ENCODE measurements at regions not wholly inside any gene's neighbourhood (a gene's known extent, or its start where the extent isn't known, plus 50 kb on each side); places are given as distances from the start of the nearest gene placed in this dataset.

GRCh38 chr11:92697461-92698312 is 271.8 kb upstream of the MTNR1B start:
- DNase-seq (ENCODE audit: low read depth): no peak

GRCh38 chr11:92698742-92699141 is 270.7 kb upstream of the MTNR1B start:
- DNase-seq (ENCODE audit: low read depth): no peak

GRCh38 chr11:92702037-92702804 is 267.2 kb upstream of the MTNR1B start:
- DNase-seq (ENCODE audit: low read depth): no peak

- DNase-seq (ENCODE audit: low read depth): no peak
Measured at GRCh38 chr11:92702805-92703448, 266.5 kb upstream of the MTNR1B start.

GRCh38 chr11:92703449-92703830 is 266.0 kb upstream of the MTNR1B start:
- no peak for DNase-seq (ENCODE audit: low read depth)

GRCh38 chr11:92707173-92707619 is 262.3 kb upstream of the MTNR1B start:
- no peak for DNase-seq (ENCODE audit: low read depth)

- DNase-seq (ENCODE audit: low read depth): no peak
Measured at GRCh38 chr11:92707665-92708064, 261.8 kb upstream of the MTNR1B start.

GRCh38 chr11:92709329-92709728 is 260.1 kb upstream of the MTNR1B start:
- DNase-seq (ENCODE audit: low read depth): no peak

GRCh38 chr11:92711926-92712325 is 257.5 kb upstream of the MTNR1B start:
- DNase-seq (ENCODE audit: low read depth): no peak

GRCh38 chr11:92714111-92714510 is 255.3 kb upstream of the MTNR1B start:
- no peak for DNase-seq (ENCODE audit: low read depth)

- no peak for DNase-seq (ENCODE audit: low read depth)
Measured at GRCh38 chr11:92717240-92717639, 252.2 kb upstream of the MTNR1B start.

GRCh38 chr11:92720385-92720784 is 249.1 kb upstream of the MTNR1B start:
- no peak for DNase-seq (ENCODE audit: low read depth)

- no peak for DNase-seq (ENCODE audit: low read depth)
Measured at GRCh38 chr11:92725352-92725751, 244.1 kb upstream of the MTNR1B start.

- DNase-seq (ENCODE audit: low read depth): no peak
Measured at GRCh38 chr11:92727123-92727522, 242.3 kb upstream of the MTNR1B start.

- DNase-seq (ENCODE audit: low read depth): no peak
Measured at GRCh38 chr11:92727769-92728168, 241.7 kb upstream of the MTNR1B start.

GRCh38 chr11:92728628-92729027 is 240.8 kb upstream of the MTNR1B start:
- DNase-seq (ENCODE audit: low read depth): no peak

GRCh38 chr11:92735039-92735438 is 234.4 kb upstream of the MTNR1B start:
- no peak for DNase-seq (ENCODE audit: low read depth)

- no peak for DNase-seq (ENCODE audit: low read depth)
Measured at GRCh38 chr11:92738276-92738675, 231.2 kb upstream of the MTNR1B start.

- DNase-seq (ENCODE audit: low read depth): no peak
Measured at GRCh38 chr11:92739041-92739440, 230.4 kb upstream of the MTNR1B start.

GRCh38 chr11:92739491-92739890 is 230.0 kb upstream of the MTNR1B start:
- no peak for DNase-seq (ENCODE audit: low read depth)

- no peak for DNase-seq (ENCODE audit: low read depth)
Measured at GRCh38 chr11:92740276-92740675, 229.2 kb upstream of the MTNR1B start.

Data from myocyte (in vitro differentiated cells).